ENCODE measurements at regions not wholly inside any gene's neighbourhood (a gene's known extent, or its start where the extent isn't known, plus 50 kb on each side); places are given as distances from the start of the nearest gene placed in this dataset.
"Not testable (repeated sequence)": the region's sequence is repeated elsewhere in the genome, so short reads cannot be mapped to it uniquely, and the experiment has no call there.

GRCh38 chr5:157955541-157956172 is 96.7 kb upstream of the CLINT1 start:
- no peak for DNase-seq

- no peak for DNase-seq
Observed at GRCh38 chr5:157952374-157952685, 93.4 kb upstream of the CLINT1 start.

- no peak for DNase-seq
Observed at GRCh38 chr5:157951673-157952373, 92.9 kb upstream of the CLINT1 start.

GRCh38 chr5:157949520-157949919 is 90.6 kb upstream of the CLINT1 start:
- no peak for DNase-seq

- peak; percentile 73 for DNase-seq
Observed at GRCh38 chr5:157948738-157949410, 89.9 kb upstream of the CLINT1 start.

GRCh38 chr5:157947156-157947555 is 88.2 kb upstream of the CLINT1 start:
- DNase-seq: no peak

- DNase-seq: not testable (repeated sequence)
Observed at GRCh38 chr5:157945822-157946221, 86.9 kb upstream of the CLINT1 start.

- no peak for DNase-seq
Observed at GRCh38 chr5:157944938-157945337, 86.0 kb upstream of the CLINT1 start.

GRCh38 chr5:157944077-157944633 is 85.2 kb upstream of the CLINT1 start:
- DNase-seq: no peak

GRCh38 chr5:157942595-157942994 is 83.7 kb upstream of the CLINT1 start:
- no peak for DNase-seq

GRCh38 chr5:157941616-157942015 is 82.7 kb upstream of the CLINT1 start:
- no peak for DNase-seq

GRCh38 chr5:157938101-157938500 is 79.2 kb upstream of the CLINT1 start:
- DNase-seq: not testable (repeated sequence)

- not testable (repeated sequence) for DNase-seq
Observed at GRCh38 chr5:157936776-157937501, 78.0 kb upstream of the CLINT1 start.

- no peak for DNase-seq
Observed at GRCh38 chr5:157934600-157934999, 75.7 kb upstream of the CLINT1 start.

GRCh38 chr5:157933005-157933404 is 74.1 kb upstream of the CLINT1 start:
- no peak for DNase-seq

GRCh38 chr5:157930710-157931109 is 71.8 kb upstream of the CLINT1 start:
- no peak for DNase-seq

- DNase-seq: no peak
Observed at GRCh38 chr5:157926977-157927376, 68.0 kb upstream of the CLINT1 start.

GRCh38 chr5:157925786-157926671 is 67.1 kb upstream of the CLINT1 start:
- DNase-seq: no peak

GRCh38 chr5:157924931-157925729 is 66.2 kb upstream of the CLINT1 start:
- DNase-seq: no peak

- DNase-seq: no peak
Observed at GRCh38 chr5:157924490-157924889, 65.5 kb upstream of the CLINT1 start.

- no peak for DNase-seq
Observed at GRCh38 chr5:157923765-157924164, 64.8 kb upstream of the CLINT1 start.
